GM12878 (cell line): ENCODE measurements at regions not wholly inside any gene's neighbourhood (a gene's known extent, or its start where the extent isn't known, plus 50 kb on each side); places are given as distances from the start of the nearest gene placed in this dataset.

Experiments used
- ATAC-seq: fragments of 200-7000 bp; cut with Tn5 transposase; 3 replicates; pipeline ENCODE4 v1.9.1; 2020; ENCODE audit warnings: mild to moderate bottlenecking, moderate library complexity
- BruUV-seq: library from RNA; stranded (reverse); fragments of 400-500 nt; replicated peaks from 2 replicates; lab custom pipeline; 2021; lab: Mats Ljungman, UMichigan
- CTCF ChIA-PET: fragments of 300-600 bp; sonication (Branson Sonifier 250); formaldehyde crosslinking; extraction: SDS; loops from one replicate; lab custom pipeline; 2021; ENCODE audit warnings: inconsistent platforms; lab: Yijun Ruan, JAX
- POLR2A ChIA-PET: fragments of 350-600 bp; formaldehyde crosslinking; extraction: SDS; loops from one replicate; lab custom pipeline; 2021; ENCODE audit warnings: inconsistent platforms; lab: Charles Lee
- RAD21 ChIA-PET: fragments of 300-600 bp; sonication (Branson Sonifier 250); formaldehyde crosslinking; loops from one replicate; lab custom pipeline; 2023; ENCODE audit warnings: antibody characterized with exemption; ENCODE audit not compliant: unreplicated experiment; lab: Charles Lee
- SMC1A ChIA-PET: fragments of 300-600 bp; sonication (Branson Sonifier 250); formaldehyde crosslinking; loops from one replicate; lab custom pipeline; 2023; ENCODE audit not compliant: unreplicated experiment, uncharacterized antibody; lab: Charles Lee
- DNase-seq: peaks from one replicate; pipeline ENCODE4 v3.0.0-alpha.2; 2011; ENCODE audit warnings: low read depth, low spot score
- FAIRE-seq: peaks from 3 replicates; lab custom pipeline; 2011; peaks lifted over from hg19 to GRCh38; lab: Jason Lieb, UNC
- H2AFZ ChIP-seq: 2 replicates; pipeline ENCODE4 v1.6.0; 2011; ENCODE audit warnings: low read depth, low read length, control low read depth; ENCODE audit not compliant: control insufficient read depth
- H3K27ac ChIP-seq: 2 replicates; pipeline ENCODE4 v1.5.1; 2011; ENCODE audit warnings: control low read depth; ENCODE audit not compliant: control insufficient read depth, insufficient read depth
- H3K27me3 ChIP-seq, 2 experiments: replicated peaks in 1 of 2; 2 replicates each; pipeline versions ENCODE4 v1.6.0 to v1.6.1; 2011; ENCODE audit warnings: low read length in 1 of 2; ENCODE audit not compliant: control insufficient read depth in 2 of 2, insufficient read depth in 2 of 2
- H3K36me3 ChIP-seq, 2 experiments: 2 replicates each; pipeline ENCODE4 v1.5.1; 2011; ENCODE audit warnings: low read length in 1 of 2; ENCODE audit not compliant: control insufficient read depth in 2 of 2, insufficient read depth in 2 of 2
- H3K4me1 ChIP-seq: 2 replicates; pipeline ENCODE4 v1.6.1; 2011; ENCODE audit warnings: mild to moderate bottlenecking, low read length, moderate library complexity, mixed read lengths; ENCODE audit not compliant: control insufficient read depth, insufficient read depth
- H3K4me2 ChIP-seq: 2 replicates; pipeline ENCODE4 v1.6.0; 2011; ENCODE audit warnings: control low read depth; ENCODE audit not compliant: control insufficient read depth, insufficient read depth
- H3K4me3 ChIP-seq: fragments of 200-600 bp; sonication (generic); 2 replicates; pipeline ENCODE4 v1.5.1; 2016
- H3K79me2 ChIP-seq: 2 replicates; pipeline ENCODE4 v1.6.0; 2011; ENCODE audit warnings: low read length; ENCODE audit not compliant: control insufficient read depth, insufficient read depth
- H3K9ac ChIP-seq: 2 replicates; pipeline ENCODE4 v1.8.0; 2011; ENCODE audit warnings: low read length, control low read depth, mixed read lengths; ENCODE audit not compliant: control insufficient read depth, insufficient read depth
- H3K9me3 ChIP-seq: replicated peaks from 3 replicates; pipeline ENCODE4 v1.5.1; 2011; ENCODE audit warnings: mild to moderate bottlenecking, low read length; ENCODE audit not compliant: control insufficient read depth, insufficient read depth
- H4K20me1 ChIP-seq: 2 replicates; pipeline ENCODE4 v1.6.0; 2011; ENCODE audit not compliant: control insufficient read depth, insufficient read depth
- CREB1 ChIP-seq: IDR thresholded peaks from 2 replicates; pipeline ENCODE4 v1.6.1; 2012; ENCODE audit warnings: low read depth, mild to moderate bottlenecking, inconsistent platforms
- CTCF ChIP-seq, 3 experiments: IDR thresholded peaks in 2 of 3; conservative IDR thresholded peaks in 1 of 3; 2 replicates each; pipeline ENCODE4 v1.5.1; 2011; ENCODE audit warnings: low read depth in 3 of 3, low read length in 3 of 3, mild to moderate bottlenecking in 3 of 3, control low read depth in 2 of 3, moderate library complexity in 2 of 3, inconsistent platforms in 1 of 3, mixed read lengths in 1 of 3; ENCODE audit not compliant: control insufficient read depth in 2 of 3, insufficient read depth in 1 of 3; ENCODE audit errors: extremely low read depth in 1 of 3
- E2F8 ChIP-seq: fragments of 450-650 bp; IDR thresholded peaks from 2 replicates; pipeline ENCODE4 v1.6.1; 2018; ENCODE audit warnings: mild to moderate bottlenecking, low read depth, moderate library complexity; ENCODE audit not compliant: partially characterized antibody
- EP300 ChIP-seq, 2 experiments: fragments of 150-350 bp in 1 of 2; IDR thresholded peaks; 2 replicates each; pipeline ENCODE4 v1.6.1; 2011 to 2012; ENCODE audit warnings: low read depth in 2 of 2, low read length in 2 of 2, borderline replicate concordance in 1 of 2, improper control_type of control experiment in 1 of 2, inconsistent platforms in 1 of 2; ENCODE audit not compliant: control insufficient read depth in 1 of 2
- IRF3 ChIP-seq: fragments of 450-650 bp; IDR thresholded peaks from 2 replicates; pipeline ENCODE4 v1.6.1; 2014; ENCODE audit warnings: mild to moderate bottlenecking
- NKRF ChIP-seq: fragments of 450-650 bp; conservative IDR thresholded peaks from 2 replicates; pipeline ENCODE4 v1.6.1; 2017; ENCODE audit warnings: mild to moderate bottlenecking, moderate library complexity
- SMARCA5 ChIP-seq: fragments of 450-650 bp; IDR thresholded peaks from 2 replicates; pipeline ENCODE4 v1.6.1; 2017; ENCODE audit warnings: mild to moderate bottlenecking
- SUZ12 ChIP-seq: fragments of 200-600 bp; sonication (generic); IDR thresholded peaks from one replicate; pipeline ENCODE4 v1.6.1; 2018; ENCODE audit warnings: antibody characterized with exemption, mild to moderate bottlenecking; ENCODE audit not compliant: unreplicated experiment
- TARDBP ChIP-seq: IDR thresholded peaks from 2 replicates; pipeline ENCODE4 v1.6.1; 2016; ENCODE audit warnings: borderline replicate concordance
- ZBTB40 ChIP-seq: fragments of 450-650 bp; IDR thresholded peaks from 2 replicates; pipeline ENCODE4 v1.6.1; 2016; ENCODE audit warnings: mild to moderate bottlenecking, moderate library complexity, borderline replicate concordance
- ZNF384 ChIP-seq: IDR thresholded peaks from 2 replicates; pipeline ENCODE4 v1.6.1; 2012; ENCODE audit warnings: low read depth, mild to moderate bottlenecking, low read length, improper control_type of control experiment, borderline replicate concordance
- WGBS: methylation state at CpG from one replicate; pipeline ENCODE4 v1.1.6; 2016; ENCODE audit warnings: low lambda C conversion rate; ENCODE audit not compliant: insufficient replicate concordance, insufficient coverage; ENCODE audit errors: missing lambda C conversion rate; 5-methylcytosine and 5-hydroxymethylcytosine counted together
- in situ Hi-C: fragments of 300-500 bp; cut with MboI; formaldehyde crosslinking; loops from 9 replicates; pipeline ENCODE4 v1.14.3; 2018; ENCODE audit warnings: mixed read lengths
- intact Hi-C: fragments of 100-400 bp; cut with micrococcal nuclease; formaldehyde crosslinking; loops from one replicate; pipeline ENCODE4 v1.14.2; 2022; ENCODE audit not compliant: unreplicated experiment

- Histone ChIP-seq H2AFZ (no peak overlapping the region), H3K27ac (no peak overlapping the region), H3K79me2 (no peaks in the 10 kb centered on the region), H3K36me3 (no peaks in the 10 kb centered on the region), H3K4me3 (no peak overlapping the region), H3K4me2 (no peak overlapping the region), H3K9me3 (no peaks in the 10 kb centered on the region; the same call in 2 of the 3 replicates), H4K20me1 (no peaks in the 10 kb centered on the region), H3K9ac (no peak overlapping the region), H3K27me3 (no peaks in the 10 kb centered on the region), H3K4me1 (no peaks in the 10 kb centered on the region)
- FAIRE-seq = no peak
- WGBS = 0% methylated on average over 1 of the region's 1 CpG
- intact Hi-C loops = no loop called here
- CTCF ChIA-PET = no interaction called here
- TF ChIP-seq NKRF = no peak
- TF ChIP-seq TARDBP = no peak
- no peak for TF ChIP-seq E2F8
- TF ChIP-seq ZBTB40 = no peak
- no peak for TF ChIP-seq ZNF384
- no peak for TF ChIP-seq IRF3
- no peak for TF ChIP-seq CREB1
- no peak for TF ChIP-seq CTCF (IDR thresholded peaks at IDR 0.05 in 2 of 3, conservative IDR thresholded peaks at IDR 0.05 in 1 of 3; ENCODE audit: control insufficient read depth in 2 of 3, extremely low read depth in 1 of 3, insufficient read depth in 1 of 3, low read depth in 3 of 3, low read length in 3 of 3)
- no peak for TF ChIP-seq SUZ12
- TF ChIP-seq EP300 (IDR thresholded peaks at IDR 0.05; ENCODE audit: borderline replicate concordance in 1 of 2, control insufficient read depth in 1 of 2, low read depth in 2 of 2, low read length in 2 of 2) = no peak
- no peak for TF ChIP-seq SMARCA5
- SMC1A ChIA-PET = interaction anchor here (1.0 kb wide), 1 partner anchor 36 kb away, joined by 4 read pairs; no protein-coding TSS in a partner anchor
- in situ Hi-C loops = no loop called here
- BruUV-seq = no TSS peak
- no peak for ATAC-seq
- POLR2A ChIA-PET = no interaction called here
- no peak for DNase-seq
- RAD21 ChIA-PET = no interaction called here
Observed at GRCh38 chrX:38939067-38939466, 137.8 kb downstream of the MID1IP1 start.
